BJ (cell line): ENCODE measurements at regions not wholly inside any gene's neighbourhood (a gene's known extent, or its start where the extent isn't known, plus 50 kb on each side); places are given as distances from the start of the nearest gene placed in this dataset.

Experiments
- CTCF ChIA-PET: fragments of 350-600 bp; formaldehyde crosslinking; extraction: SDS; loops from one replicate; lab custom pipeline; 2021; ENCODE audit warnings: antibody characterized with exemption, inconsistent platforms; lab: Yijun Ruan, JAX
- POLR2A ChIA-PET: fragments of 300-600 bp; sonication (Branson Sonifier 250); formaldehyde crosslinking; extraction: SDS; loops from one replicate; lab custom pipeline; 2021; ENCODE audit warnings: antibody characterized with exemption; lab: Charles Lee
- DNase-seq: peaks from one replicate; pipeline ENCODE4 v3.0.0-alpha.2; 2011; ENCODE audit warnings: low read depth
- H3K27me3 ChIP-seq: 2 replicates; pipeline ENCODE4 v1.6.0; 2011; ENCODE audit warnings: low read length; ENCODE audit not compliant: control insufficient read depth, insufficient read depth
- H3K36me3 ChIP-seq: 2 replicates; pipeline ENCODE4 v1.5.1; 2011; ENCODE audit warnings: low read length; ENCODE audit not compliant: control insufficient read depth, insufficient read depth
- H3K4me3 ChIP-seq: 2 replicates; pipeline ENCODE4 v1.5.1; 2011; ENCODE audit warnings: low read depth, mild to moderate bottlenecking, control low read depth, low read length
- CTCF ChIP-seq: IDR thresholded peaks from 2 replicates; pipeline ENCODE4 v1.5.1; 2011; ENCODE audit warnings: low read depth, mild to moderate bottlenecking, control low read depth, inconsistent platforms, low read length, moderate library complexity; ENCODE audit not compliant: insufficient read depth

DNA sequence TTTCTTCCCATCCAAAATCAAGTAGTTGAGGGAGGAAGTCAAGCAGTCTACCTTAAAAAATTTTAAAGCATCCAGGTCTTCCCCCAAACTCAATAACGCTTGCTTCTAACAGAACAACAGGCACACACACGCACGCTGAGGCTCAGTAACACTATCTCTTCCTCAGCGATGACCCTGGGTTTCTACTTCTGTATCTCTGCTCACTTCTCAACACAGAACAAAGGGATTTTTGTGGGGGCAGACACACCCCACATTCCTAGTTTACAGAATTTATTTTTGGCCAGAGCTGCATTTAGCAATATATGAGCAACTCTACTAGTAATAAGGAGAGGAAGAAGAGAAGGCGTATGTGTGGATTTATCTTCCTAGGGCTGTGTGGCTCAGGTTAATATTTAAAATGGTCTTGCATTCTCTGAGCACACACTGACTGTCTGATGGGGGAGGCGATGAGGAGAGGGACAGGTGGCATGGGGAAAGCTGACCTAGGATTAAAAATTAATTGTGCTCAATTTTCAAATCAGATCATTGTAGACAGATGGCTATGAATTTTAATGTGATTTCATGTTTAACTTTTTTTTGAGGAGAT, 71.3 kb upstream of the PPM1B start:
- no peak overlapping the region for H3K4me3 ChIP-seq
- no peak for TF ChIP-seq CTCF
- no peak for DNase-seq
- peaks cover 4% of the 10 kb centered on the region; the same call in 1 of the 2 replicates for H3K27me3 ChIP-seq
- no peaks in the 10 kb centered on the region for H3K36me3 ChIP-seq
- POLR2A ChIA-PET = no interaction called here
- CTCF ChIA-PET = interaction anchor here (2.3 kb wide), 1 partner anchor 10 kb away, joined by 13 read pairs; no protein-coding TSS in a partner anchor

- no peak overlapping the region for H3K4me3 ChIP-seq
- peaks cover 4% of the 10 kb centered on the region; the same call in 1 of the 2 replicates for H3K27me3 ChIP-seq
- POLR2A ChIA-PET = no interaction called here
- no peaks in the 10 kb centered on the region for H3K36me3 ChIP-seq
- CTCF ChIA-PET = interaction anchor here (0.8 to 2.3 kb wide), 2 partner anchors 10 to 11 kb away, joined by 3 to 13 read pairs; no protein-coding TSS in a partner anchor
- no peak for TF ChIP-seq CTCF
- no peak for DNase-seq
These were observed 70.6 kb upstream of the PPM1B start for GRCh38 chr2:44098050-44098449.

- no peaks in the 10 kb centered on the region for H3K36me3 ChIP-seq
- no peak for TF ChIP-seq CTCF
- ChIA-PET CTCF (interaction anchor here (0.8 kb wide), 1 partner anchor 12 kb away, joined by 3 read pairs; no protein-coding TSS in a partner anchor), POLR2A (no interaction called here)
- no peak for DNase-seq
- H3K4me3 ChIP-seq = no peak overlapping the region
- peaks cover 2% of the 10 kb centered on the region; the same call in 1 of the 2 replicates for H3K27me3 ChIP-seq
These were observed 69.8 kb upstream of the PPM1B start for GRCh38 chr2:44098891-44099290.

DNA sequence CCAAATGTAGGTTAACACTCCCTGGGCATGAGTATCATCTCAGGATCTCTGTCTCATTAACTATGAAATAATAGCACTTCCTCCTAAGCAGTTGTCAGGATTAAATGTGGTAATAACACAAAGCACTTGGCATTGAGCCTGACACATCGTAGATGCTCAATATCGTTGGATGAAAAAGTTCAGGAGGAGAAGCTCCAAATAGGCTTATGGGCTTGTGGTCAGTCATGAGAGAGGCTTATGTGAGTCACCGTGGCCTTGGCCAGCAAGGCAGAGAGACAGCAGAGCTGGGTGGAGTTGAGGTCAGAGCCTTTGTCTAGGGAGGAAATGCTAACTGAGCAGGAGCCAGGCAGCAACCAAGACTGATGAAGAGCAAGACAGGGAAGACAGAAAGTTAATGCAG, 68.3 kb upstream of the PPM1B start:
- ChIA-PET POLR2A (no interaction called here), CTCF (interaction anchor here (1.2 kb wide), 1 partner anchor 13 kb away, joined by 5 read pairs; no protein-coding TSS in a partner anchor)
- DNase-seq = peak; percentile 85
- no peaks in the 10 kb centered on the region for H3K27me3 ChIP-seq
- H3K4me3 ChIP-seq = no peak overlapping the region
- no peak for TF ChIP-seq CTCF
- H3K36me3 ChIP-seq = no peaks in the 10 kb centered on the region

DNA sequence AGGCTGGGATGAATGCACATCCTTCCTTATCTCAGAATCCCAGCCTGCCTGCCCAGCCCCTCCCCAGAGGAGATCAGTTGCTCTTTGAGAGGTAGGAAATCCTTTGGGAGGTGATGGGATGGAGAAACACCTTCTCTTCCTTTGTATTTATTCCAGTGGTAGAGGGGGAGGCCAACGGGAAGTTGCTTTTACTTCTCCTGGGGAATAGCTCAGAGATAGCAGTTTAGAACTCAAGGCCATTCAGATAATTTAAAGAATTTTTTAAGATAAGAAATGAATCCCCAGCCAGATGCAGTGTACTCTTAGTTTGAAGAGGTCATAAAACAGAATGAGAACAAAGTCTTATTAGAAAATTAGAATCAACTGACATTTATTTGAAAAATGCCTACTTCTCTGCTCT, 67.4 kb upstream of the PPM1B start:
- no peak for DNase-seq
- Histone ChIP-seq H3K27me3 (no peaks in the 10 kb centered on the region), H3K4me3 (no peak overlapping the region), H3K36me3 (no peaks in the 10 kb centered on the region)
- POLR2A ChIA-PET = no interaction called here
- no peak for TF ChIP-seq CTCF
- CTCF ChIA-PET = interaction anchor here (0.5 to 1.2 kb wide), 3 partner anchors 14 to 89 kb away, joined by 3 to 5 read pairs (median 3); no protein-coding TSS in a partner anchor
